ENCODE measurements at regions not wholly inside any gene's neighbourhood (a gene's known extent, or its start where the extent isn't known, plus 50 kb on each side); places are given as distances from the start of the nearest gene placed in this dataset.

- no peaks in the 10 kb centered on the region for H3K27me3 ChIP-seq (ENCODE audit: control insufficient read depth in 2 of 2, insufficient read depth in 2 of 2, low read length in 2 of 2)
- BruUV-seq (replicated peaks): no TSS peak
- CTCF ChIA-PET: interaction anchor here (1.2 to 1.9 kb wide), 3 partner anchors 8 to 62 kb away, joined by 3 to 6 read pairs (median 3); no protein-coding TSS in a partner anchor
- H3K79me2 ChIP-seq (ENCODE audit: control insufficient read depth, insufficient read depth, low read length): no peaks in the 10 kb centered on the region
- no peak overlapping the region for H3K27ac ChIP-seq (ENCODE audit: insufficient read depth, low read depth, low read length)
- no peak overlapping the region for H3K4me2 ChIP-seq (ENCODE audit: insufficient read depth, low read length)
- no peaks in the 10 kb centered on the region for H3K36me3 ChIP-seq (ENCODE audit: control insufficient read depth in 2 of 2, extremely low read depth in 1 of 2, insufficient read depth in 2 of 2, low read length in 2 of 2)
- dilution Hi-C loops (cut with MboI; ENCODE audit: extremely low pct_ligation_motif_present, low sequenced_read_pairs): no loop called here
- H3K4me3 ChIP-seq (replicated peaks in 1 of 3; ENCODE audit: insufficient read depth in 1 of 3, low read depth in 1 of 3, low read length in 3 of 3): no peak overlapping the region
- FAIRE-seq (no peak), DNase-seq (ENCODE audit: low read depth, low spot score) (no peak)
- H3K4me1 ChIP-seq (ENCODE audit: control insufficient read depth, extremely low read depth, insufficient read depth, low read length): no peaks in the 10 kb centered on the region
- H4K20me1 ChIP-seq (replicated peaks; ENCODE audit: control insufficient read depth, extremely low read depth, insufficient read depth, low read length): no peaks in the 10 kb centered on the region
- POLR2A ChIA-PET: no interaction called here
- TF ChIP-seq GATA2 (IDR thresholded peaks at IDR 0.05; ENCODE audit: insufficient read depth, insufficient read length, low read depth, low read length): no peak
- TF ChIP-seq EZH2 (IDR thresholded peaks at IDR 0.05; ENCODE audit: borderline replicate concordance, low read depth, low read length, severe bottlenecking): no peak
- no peak for TF ChIP-seq MAX (IDR thresholded peaks at IDR 0.05; ENCODE audit: insufficient read depth, insufficient read length)
- TF ChIP-seq MYC (IDR thresholded peaks at IDR 0.05; ENCODE audit: low read depth, low read length): no peak
- TF ChIP-seq POLR2A (IDR thresholded peaks at IDR 0.05; ENCODE audit: low read depth, low read length): no peak
- no peak for TF ChIP-seq CTCF (IDR thresholded peaks at IDR 0.05; ENCODE audit: extremely low read depth in 1 of 2, insufficient read depth in 1 of 2, low read depth in 1 of 2, low read length in 2 of 2)
- no peak for TF ChIP-seq POLR2AphosphoS5 (IDR thresholded peaks at IDR 0.05; ENCODE audit: insufficient read depth, low read depth, low read length)
- no peak for TF ChIP-seq FOS (IDR thresholded peaks at IDR 0.05; ENCODE audit: borderline replicate concordance, insufficient read depth, low read length)
- TF ChIP-seq JUN (IDR thresholded peaks at IDR 0.05; ENCODE audit: borderline replicate concordance, insufficient read depth, insufficient read length, low read depth): no peak
- no peaks in the 10 kb centered on the region for H3K9me1 ChIP-seq (replicated peaks; ENCODE audit: control insufficient read depth, extremely low read depth, insufficient read depth, low read length)
- no peaks in the 10 kb centered on the region for H3K9me3 ChIP-seq (replicated peaks; ENCODE audit: control insufficient read depth, insufficient read depth, low read length)
- no peak overlapping the region for H3K9ac ChIP-seq (replicated peaks; ENCODE audit: extremely low read depth, insufficient read depth, low read length)
- intact Hi-C loops (cut with micrococcal nuclease): no loop called here
- no peak overlapping the region for H2AFZ ChIP-seq (ENCODE audit: low read depth, low read length)
These were observed 338.4 kb downstream of the ADAMTS20 start for GRCh38 chr12:43213608-43214007.

All from endothelial cell of umbilical vein (primary cell).